H1 (cell line): ENCODE measurements at regions not wholly inside any gene's neighbourhood (a gene's known extent, or its start where the extent isn't known, plus 50 kb on each side); places are given as distances from the start of the nearest gene placed in this dataset.

Experiments used
- GTF2F1 ChIP-seq: IDR thresholded peaks from 2 replicates; pipeline ENCODE4 v1.6.1; 2012; ENCODE audit warnings: low read depth, low read length, improper control_type of control experiment, borderline replicate concordance

DNA sequence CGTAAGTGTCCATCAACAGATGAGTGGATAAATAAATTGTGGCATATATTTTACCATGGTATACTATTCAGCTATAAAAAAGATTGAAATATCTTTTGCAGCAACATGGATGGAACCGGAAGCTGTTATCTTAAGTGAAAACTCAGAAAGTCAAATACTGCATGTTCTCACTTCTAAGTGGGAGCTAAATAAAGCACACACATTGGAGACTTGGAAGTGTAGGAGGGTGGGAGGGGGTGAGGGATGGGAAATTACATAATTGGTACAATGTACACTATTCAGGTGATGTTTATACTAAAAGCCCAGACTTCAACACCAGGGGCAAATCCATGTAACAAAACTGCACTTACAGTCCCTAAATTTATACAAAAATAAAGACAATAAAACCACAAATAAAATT is 72.6 kb upstream of the SPRY1 start (continued):
- TF ChIP-seq GTF2F1 = no peak
